Testis (tissue), 2 donors: ENCODE measurements at regions not wholly inside any gene's neighbourhood (a gene's known extent, or its start where the extent isn't known, plus 50 kb on each side); places are given as distances from the start of the nearest gene placed in this dataset.

ENCODE experiments used
- POLR2A ChIP-seq: fragments of 450-650 bp; IDR thresholded peaks from one replicate; pipeline ENCODE4 v1.6.1; 2017; ENCODE audit warnings: antibody characterized with exemption, mild to moderate bottlenecking, moderate library complexity
- TF ChIP-seq, protein P1 (sequence below), 3 experiments: fragments of 450-650 bp in 2 of 3; fragments of 200-600 bp in 1 of 3; sonication (generic) in 1 of 3; IDR thresholded peaks; one replicate each; pipeline ENCODE4 v1.5.1; 2016 to 2019; ENCODE audit warnings: antibody characterized with exemption in 3 of 3, mild to moderate bottlenecking in 2 of 3, moderate library complexity in 1 of 3

DNA sequence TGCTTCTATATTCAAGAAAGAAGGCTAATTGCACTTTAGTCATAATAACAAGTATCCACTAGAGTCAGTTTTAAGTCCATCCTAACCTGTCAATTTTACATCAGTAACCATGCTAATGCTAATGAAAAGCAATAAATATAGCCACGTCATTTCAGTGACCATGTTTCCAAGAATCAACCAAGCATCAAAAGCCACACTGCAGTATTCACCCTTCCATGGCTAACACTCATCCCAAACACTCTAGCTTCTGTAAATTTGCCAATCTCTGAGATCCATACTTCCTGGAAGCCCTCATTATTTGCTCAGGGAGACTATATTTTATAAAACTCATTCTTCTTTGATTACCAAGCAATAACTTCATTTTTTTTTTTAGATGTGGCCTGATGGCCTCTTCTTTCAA, 712.0 kb downstream of the CETN3 start:
- no peak for TF ChIP-seq POLR2A
- TF ChIP-seq, protein P1, sequence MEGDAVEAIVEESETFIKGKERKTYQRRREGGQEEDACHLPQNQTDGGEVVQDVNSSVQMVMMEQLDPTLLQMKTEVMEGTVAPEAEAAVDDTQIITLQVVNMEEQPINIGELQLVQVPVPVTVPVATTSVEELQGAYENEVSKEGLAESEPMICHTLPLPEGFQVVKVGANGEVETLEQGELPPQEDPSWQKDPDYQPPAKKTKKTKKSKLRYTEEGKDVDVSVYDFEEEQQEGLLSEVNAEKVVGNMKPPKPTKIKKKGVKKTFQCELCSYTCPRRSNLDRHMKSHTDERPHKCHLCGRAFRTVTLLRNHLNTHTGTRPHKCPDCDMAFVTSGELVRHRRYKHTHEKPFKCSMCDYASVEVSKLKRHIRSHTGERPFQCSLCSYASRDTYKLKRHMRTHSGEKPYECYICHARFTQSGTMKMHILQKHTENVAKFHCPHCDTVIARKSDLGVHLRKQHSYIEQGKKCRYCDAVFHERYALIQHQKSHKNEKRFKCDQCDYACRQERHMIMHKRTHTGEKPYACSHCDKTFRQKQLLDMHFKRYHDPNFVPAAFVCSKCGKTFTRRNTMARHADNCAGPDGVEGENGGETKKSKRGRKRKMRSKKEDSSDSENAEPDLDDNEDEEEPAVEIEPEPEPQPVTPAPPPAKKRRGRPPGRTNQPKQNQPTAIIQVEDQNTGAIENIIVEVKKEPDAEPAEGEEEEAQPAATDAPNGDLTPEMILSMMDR (IDR thresholded peaks at IDR 0.05): no peak
